Breast epithelium (tissue), 3 donors: ENCODE measurements at regions not wholly inside any gene's neighbourhood (a gene's known extent, or its start where the extent isn't known, plus 50 kb on each side); places are given as distances from the start of the nearest gene placed in this dataset.

Experiments
- POLR2A ChIP-seq: fragments of 450-650 bp; IDR thresholded peaks from one replicate; pipeline ENCODE4 v1.6.1; 2016; ENCODE audit warnings: antibody characterized with exemption, mild to moderate bottlenecking, moderate library complexity
- TF ChIP-seq, protein P1 (sequence below), 3 donors: fragments of 450-650 bp; IDR thresholded peaks; one replicate each; pipeline ENCODE4 v1.5.1; 2016 to 2017; ENCODE audit warnings: antibody characterized with exemption in 3 of 3, mild to moderate bottlenecking in 3 of 3, moderate library complexity in 3 of 3

DNA sequence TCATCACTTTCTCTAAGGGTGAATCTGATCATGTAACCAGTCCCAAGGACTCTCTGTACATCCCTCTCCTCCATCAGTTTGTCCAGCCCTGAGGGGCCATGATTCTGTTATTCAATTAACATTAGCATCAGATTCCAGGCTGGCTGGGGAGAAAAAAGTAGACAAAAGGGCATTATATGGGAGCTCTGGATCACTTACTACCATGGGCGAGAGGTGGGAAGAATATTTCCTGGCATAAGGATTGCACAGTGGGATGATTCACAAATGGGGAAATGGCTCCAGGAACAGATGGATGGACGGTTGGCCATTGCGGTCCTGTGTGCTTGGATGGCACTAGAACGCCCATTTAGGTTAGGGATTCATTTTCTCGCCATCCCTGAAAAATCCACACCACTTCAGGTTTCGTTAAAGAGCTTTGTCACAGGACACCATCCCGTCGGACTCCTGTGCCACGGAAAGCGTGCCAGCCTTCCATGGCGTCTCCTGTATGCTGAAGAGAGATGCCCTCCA, 112.6 kb downstream of the THBS2 start:
- no peak for TF ChIP-seq POLR2A
- TF ChIP-seq, protein P1, sequence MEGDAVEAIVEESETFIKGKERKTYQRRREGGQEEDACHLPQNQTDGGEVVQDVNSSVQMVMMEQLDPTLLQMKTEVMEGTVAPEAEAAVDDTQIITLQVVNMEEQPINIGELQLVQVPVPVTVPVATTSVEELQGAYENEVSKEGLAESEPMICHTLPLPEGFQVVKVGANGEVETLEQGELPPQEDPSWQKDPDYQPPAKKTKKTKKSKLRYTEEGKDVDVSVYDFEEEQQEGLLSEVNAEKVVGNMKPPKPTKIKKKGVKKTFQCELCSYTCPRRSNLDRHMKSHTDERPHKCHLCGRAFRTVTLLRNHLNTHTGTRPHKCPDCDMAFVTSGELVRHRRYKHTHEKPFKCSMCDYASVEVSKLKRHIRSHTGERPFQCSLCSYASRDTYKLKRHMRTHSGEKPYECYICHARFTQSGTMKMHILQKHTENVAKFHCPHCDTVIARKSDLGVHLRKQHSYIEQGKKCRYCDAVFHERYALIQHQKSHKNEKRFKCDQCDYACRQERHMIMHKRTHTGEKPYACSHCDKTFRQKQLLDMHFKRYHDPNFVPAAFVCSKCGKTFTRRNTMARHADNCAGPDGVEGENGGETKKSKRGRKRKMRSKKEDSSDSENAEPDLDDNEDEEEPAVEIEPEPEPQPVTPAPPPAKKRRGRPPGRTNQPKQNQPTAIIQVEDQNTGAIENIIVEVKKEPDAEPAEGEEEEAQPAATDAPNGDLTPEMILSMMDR (IDR thresholded peaks at IDR 0.05): no peak
